ENCODE measurements at regions not wholly inside any gene's neighbourhood (a gene's known extent, or its start where the extent isn't known, plus 50 kb on each side); places are given as distances from the start of the nearest gene placed in this dataset.

- Histone ChIP-seq H3K36me3 (ENCODE audit: insufficient read depth, low read length) (no peaks in the 10 kb centered on the region), H3K4me1 (ENCODE audit: insufficient read depth, low read length, severe bottlenecking) (no peaks in the 10 kb centered on the region), H3K79me2 (ENCODE audit: insufficient read depth, low read length) (no peaks in the 10 kb centered on the region), H4K20me1 (ENCODE audit: insufficient read depth, low read length) (no peaks in the 10 kb centered on the region), H3K4me3 (ENCODE audit: low read depth, low read length, poor library complexity, severe bottlenecking) (no peak overlapping the region), H3K9me3 (ENCODE audit: low read length) (no peaks in the 10 kb centered on the region), H3K27me3 (ENCODE audit: insufficient read depth, low read length) (no peaks in the 10 kb centered on the region), H3K9me2 (ENCODE audit: low read depth, low read length) (no peaks in the 10 kb centered on the region), H2AFZ (ENCODE audit: low read length) (no peak overlapping the region), H3F3A (ENCODE audit: insufficient read depth, low read length) (no peaks in the 10 kb centered on the region), H3K9ac (ENCODE audit: low read length) (no peak overlapping the region), H3K4me2 (ENCODE audit: low read length) (no peak overlapping the region), H3K27ac (ENCODE audit: low read depth, low read length, poor library complexity, severe bottlenecking) (no peak overlapping the region)
- TF ChIP-seq EZH2 (IDR thresholded peaks at IDR 0.05; ENCODE audit: borderline replicate concordance, low read length) (no peak), CTCF (IDR thresholded peaks at IDR 0.05; ENCODE audit: low read length) (no peak)
These were observed 338.4 kb downstream of the FIGN start for GRCh38 chr2:163397451-163397850.

- no peak overlapping the region for H3K4me3 ChIP-seq (ENCODE audit: low read depth, low read length, poor library complexity, severe bottlenecking)
- no peaks in the 10 kb centered on the region for H3K4me1 ChIP-seq (ENCODE audit: insufficient read depth, low read length, severe bottlenecking)
- H3K79me2 ChIP-seq (ENCODE audit: insufficient read depth, low read length): no peaks in the 10 kb centered on the region
- no peak overlapping the region for H3K4me2 ChIP-seq (ENCODE audit: low read length)
- no peaks in the 10 kb centered on the region for H3K36me3 ChIP-seq (ENCODE audit: insufficient read depth, low read length)
- H4K20me1 ChIP-seq (ENCODE audit: insufficient read depth, low read length): no peaks in the 10 kb centered on the region
- H3K9me2 ChIP-seq (ENCODE audit: low read depth, low read length): no peaks in the 10 kb centered on the region
- H3K27me3 ChIP-seq (ENCODE audit: insufficient read depth, low read length): no peaks in the 10 kb centered on the region
- H3K27ac ChIP-seq (ENCODE audit: low read depth, low read length, poor library complexity, severe bottlenecking): no peak overlapping the region
- no peak overlapping the region for H2AFZ ChIP-seq (ENCODE audit: low read length)
- no peak for TF ChIP-seq EZH2 (IDR thresholded peaks at IDR 0.05; ENCODE audit: borderline replicate concordance, low read length)
- no peak for TF ChIP-seq CTCF (IDR thresholded peaks at IDR 0.05; ENCODE audit: low read length)
- no peak overlapping the region for H3K9ac ChIP-seq (ENCODE audit: low read length)
- no peaks in the 10 kb centered on the region for H3F3A ChIP-seq (ENCODE audit: insufficient read depth, low read length)
- no peaks in the 10 kb centered on the region for H3K9me3 ChIP-seq (ENCODE audit: low read length)
These were observed 340.2 kb downstream of the FIGN start for GRCh38 chr2:163395602-163396001.

GRCh38 chr2:163389838-163390237 lies 346.0 kb downstream of the FIGN start:
- TF ChIP-seq EZH2 (IDR thresholded peaks at IDR 0.05; ENCODE audit: borderline replicate concordance, low read length): no peak
- TF ChIP-seq CTCF (IDR thresholded peaks at IDR 0.05; ENCODE audit: low read length): no peak
- H3K4me3 ChIP-seq (ENCODE audit: low read depth, low read length, poor library complexity, severe bottlenecking): no peak overlapping the region
- no peak overlapping the region for H3K4me2 ChIP-seq (ENCODE audit: low read length)
- no peaks in the 10 kb centered on the region for H4K20me1 ChIP-seq (ENCODE audit: insufficient read depth, low read length)
- H3K27me3 ChIP-seq (ENCODE audit: insufficient read depth, low read length): no peaks in the 10 kb centered on the region
- no peaks in the 10 kb centered on the region for H3F3A ChIP-seq (ENCODE audit: insufficient read depth, low read length)
- no peaks in the 10 kb centered on the region for H3K36me3 ChIP-seq (ENCODE audit: insufficient read depth, low read length)
- H3K27ac ChIP-seq (ENCODE audit: low read depth, low read length, poor library complexity, severe bottlenecking): no peak overlapping the region
- H2AFZ ChIP-seq (ENCODE audit: low read length): no peak overlapping the region
- H3K9ac ChIP-seq (ENCODE audit: low read length): no peak overlapping the region
- H3K79me2 ChIP-seq (ENCODE audit: insufficient read depth, low read length): no peaks in the 10 kb centered on the region
- H3K9me2 ChIP-seq (ENCODE audit: low read depth, low read length): no peaks in the 10 kb centered on the region
- no peaks in the 10 kb centered on the region for H3K4me1 ChIP-seq (ENCODE audit: insufficient read depth, low read length, severe bottlenecking)
- no peaks in the 10 kb centered on the region for H3K9me3 ChIP-seq (ENCODE audit: low read length)

All from OCI-LY1 (cell line).